ENCODE measurements at regions not wholly inside any gene's neighbourhood (a gene's known extent, or its start where the extent isn't known, plus 50 kb on each side); places are given as distances from the start of the nearest gene placed in this dataset.

GRCh38 chr4:151887816-151888180, 127.0 kb upstream of the GATB start:
- no peak for DNase-seq (ENCODE audit: low spot score)

GRCh38 chr4:151887031-151887815, 126.4 kb upstream of the GATB start:
- DNase-seq (ENCODE audit: low spot score), result peak; percentile 6

- no peak for DNase-seq (ENCODE audit: low spot score)
Measured at GRCh38 chr4:151885123-151885522, 124.3 kb upstream of the GATB start.

- no peak for DNase-seq (ENCODE audit: low spot score)
Measured at GRCh38 chr4:151883747-151884146, 122.9 kb upstream of the GATB start.

- DNase-seq (ENCODE audit: low spot score), result no peak
Measured at GRCh38 chr4:151882072-151882803, 121.4 kb upstream of the GATB start.

GRCh38 chr4:151879705-151880445, 119.1 kb upstream of the GATB start:
- DNase-seq (ENCODE audit: low spot score), result no peak

GRCh38 chr4:151876381-151876988, 115.7 kb upstream of the GATB start:
- no peak for DNase-seq (ENCODE audit: low spot score)

- DNase-seq (ENCODE audit: low spot score), result no peak
Measured at GRCh38 chr4:151874328-151874727, 113.5 kb upstream of the GATB start.

- DNase-seq (ENCODE audit: low spot score), result no peak
Measured at GRCh38 chr4:151866592-151866918, 105.7 kb upstream of the GATB start.

- no peak for DNase-seq (ENCODE audit: low spot score)
Measured at GRCh38 chr4:151865744-151866591, 105.2 kb upstream of the GATB start.

- peak; percentile 9 for DNase-seq (ENCODE audit: low spot score)
Measured at GRCh38 chr4:151865312-151865711, 104.5 kb upstream of the GATB start.

- no peak for DNase-seq (ENCODE audit: low spot score)
Measured at GRCh38 chr4:151864068-151864467, 103.3 kb upstream of the GATB start.

- DNase-seq (ENCODE audit: low spot score), result no peak
Measured at GRCh38 chr4:151862766-151863165, 102.0 kb upstream of the GATB start.

- DNase-seq (ENCODE audit: low spot score), result no peak
Measured at GRCh38 chr4:151860561-151861093, 99.8 kb upstream of the GATB start.

- no peak for DNase-seq (ENCODE audit: low spot score)
Measured at GRCh38 chr4:151859641-151860040, 98.8 kb upstream of the GATB start.

- DNase-seq (ENCODE audit: low spot score), result no peak
Measured at GRCh38 chr4:151858356-151858755, 97.5 kb upstream of the GATB start.

- no peak for DNase-seq (ENCODE audit: low spot score)
Measured at GRCh38 chr4:151857368-151857767, 96.6 kb upstream of the GATB start.

- DNase-seq (ENCODE audit: low spot score), result no peak
Measured at GRCh38 chr4:151855747-151856146, 94.9 kb upstream of the GATB start.

GRCh38 chr4:151854731-151855130, 93.9 kb upstream of the GATB start:
- no peak for DNase-seq (ENCODE audit: low spot score)

- no peak for DNase-seq (ENCODE audit: low spot score)
Measured at GRCh38 chr4:151853034-151853433, 92.2 kb upstream of the GATB start.

- no peak for DNase-seq (ENCODE audit: low spot score)
Measured at GRCh38 chr4:151852202-151852601, 91.4 kb upstream of the GATB start.
